Coronary artery (tissue), 2 donors: ENCODE measurements at regions not wholly inside any gene's neighbourhood (a gene's known extent, or its start where the extent isn't known, plus 50 kb on each side); places are given as distances from the start of the nearest gene placed in this dataset.
"Not testable (repeated sequence)": the region's sequence is repeated elsewhere in the genome, so short reads cannot be mapped to it uniquely, and the experiment has no call there.

Source experiments
- DNase-seq: peaks from one replicate; pipeline ENCODE4 v3.0.0-alpha.2; 2017; ENCODE audit warnings: low spot score
- H3K27ac ChIP-seq, 2 donors: fragments of 200-600 bp; sonication (generic); one replicate each; pipeline ENCODE4 v1.5.1; 2016 to 2019
- H3K4me3 ChIP-seq: fragments of 200-600 bp; sonication (generic); 2 replicates; pipeline ENCODE4 v1.5.1; 2016; ENCODE audit warnings: mild to moderate bottlenecking, moderate library complexity
- CTCF ChIP-seq: fragments of 200-600 bp; sonication (generic); IDR thresholded peaks from one replicate; pipeline ENCODE4 v1.5.1; 2019; ENCODE audit warnings: antibody characterized with exemption

DNA sequence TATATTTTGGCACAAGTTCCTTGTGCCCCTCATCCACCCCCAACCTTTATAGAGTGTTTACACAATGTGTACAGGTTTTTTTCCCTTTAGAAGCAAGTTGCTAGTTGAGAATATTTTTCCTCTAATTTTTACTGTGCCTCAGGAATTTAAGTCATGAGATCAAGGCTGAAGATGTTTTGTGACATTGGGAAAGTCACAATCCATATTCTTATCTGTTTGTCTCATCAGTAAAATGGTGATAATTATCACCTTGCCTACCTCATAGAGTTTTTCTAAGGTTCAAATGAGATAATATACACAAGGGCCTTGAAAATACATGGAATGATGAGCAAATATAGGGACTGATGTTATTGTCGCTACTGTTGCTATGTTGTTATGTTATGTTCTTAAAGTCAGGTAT, 109.6 kb upstream of the DIAPH2 start:
- Histone ChIP-seq H3K27ac (no peak overlapping the region), H3K4me3 (no peak overlapping the region)
- TF ChIP-seq CTCF = no peak
- DNase-seq = no peak

DNA sequence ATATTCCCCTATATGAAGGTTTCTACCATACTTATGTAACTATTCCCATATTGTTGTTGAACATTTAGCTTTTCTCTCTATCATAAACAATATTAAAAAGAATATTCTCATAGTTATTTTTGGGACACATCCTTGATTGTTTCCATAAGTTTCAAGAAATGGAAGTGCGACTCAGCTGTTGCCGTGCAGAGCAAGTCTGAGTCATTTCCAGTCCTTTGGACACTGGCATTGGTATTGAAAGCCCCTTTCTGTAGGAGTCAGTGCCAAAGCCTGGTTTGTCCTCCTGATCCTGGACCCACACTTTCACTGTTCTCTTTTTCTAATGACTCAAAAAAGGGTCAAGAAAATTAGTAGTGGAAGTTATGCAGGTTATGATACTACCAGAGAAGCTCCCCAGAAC, 108.3 kb upstream of the DIAPH2 start:
- no peak overlapping the region for H3K27ac ChIP-seq
- no peak overlapping the region for H3K4me3 ChIP-seq
- no peak for DNase-seq
- TF ChIP-seq CTCF = no peak

DNA sequence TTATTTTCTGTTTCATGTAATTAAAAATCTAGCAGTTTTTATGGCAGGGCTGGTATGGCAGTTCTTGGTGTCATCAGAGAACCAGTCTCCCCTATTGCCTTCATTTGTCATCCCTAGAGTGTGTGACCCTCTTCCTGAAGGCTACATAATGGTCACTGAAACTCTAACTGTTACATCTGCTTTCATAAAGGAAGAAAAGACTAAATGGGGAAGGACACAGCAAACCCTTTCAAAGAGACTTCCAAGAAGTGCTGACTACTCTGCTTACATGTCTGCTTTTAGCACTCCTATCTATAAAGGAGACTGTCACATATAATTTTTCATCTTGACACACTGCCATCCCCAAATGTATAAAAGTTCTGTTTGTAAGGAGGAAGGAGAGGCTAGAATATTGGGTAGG, 105.9 kb upstream of the DIAPH2 start:
- no peak for TF ChIP-seq CTCF
- H3K4me3 ChIP-seq = no peak overlapping the region
- H3K27ac ChIP-seq = no peak overlapping the region
- DNase-seq = no peak

- DNase-seq = no peak
- TF ChIP-seq CTCF = no peak
- H3K27ac ChIP-seq = no peak overlapping the region
- H3K4me3 ChIP-seq = no peak overlapping the region
Observed at GRCh38 chrX:96579252-96579651, 105.4 kb upstream of the DIAPH2 start.

DNA sequence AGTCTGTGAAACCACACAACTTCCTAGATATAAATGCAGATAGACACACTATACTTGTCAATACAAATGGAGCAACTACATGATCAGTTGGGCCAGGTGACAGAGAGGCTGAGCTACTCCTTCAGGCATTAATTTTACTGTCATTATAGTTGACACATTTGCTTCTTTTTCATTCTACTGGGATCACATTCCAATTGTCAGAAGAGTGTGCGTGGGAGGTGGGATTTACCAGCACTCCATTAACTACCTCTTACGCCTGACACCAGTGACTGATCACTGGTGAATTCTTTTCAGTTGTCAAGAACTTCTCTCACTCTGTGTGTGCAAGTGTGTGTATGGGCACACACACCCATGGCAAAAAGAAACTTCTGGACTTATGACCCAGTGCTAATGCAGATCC, 94.2 kb upstream of the DIAPH2 start:
- Histone ChIP-seq H3K27ac (no peak overlapping the region), H3K4me3 (no peak overlapping the region)
- DNase-seq = no peak
- TF ChIP-seq CTCF = no peak

DNA sequence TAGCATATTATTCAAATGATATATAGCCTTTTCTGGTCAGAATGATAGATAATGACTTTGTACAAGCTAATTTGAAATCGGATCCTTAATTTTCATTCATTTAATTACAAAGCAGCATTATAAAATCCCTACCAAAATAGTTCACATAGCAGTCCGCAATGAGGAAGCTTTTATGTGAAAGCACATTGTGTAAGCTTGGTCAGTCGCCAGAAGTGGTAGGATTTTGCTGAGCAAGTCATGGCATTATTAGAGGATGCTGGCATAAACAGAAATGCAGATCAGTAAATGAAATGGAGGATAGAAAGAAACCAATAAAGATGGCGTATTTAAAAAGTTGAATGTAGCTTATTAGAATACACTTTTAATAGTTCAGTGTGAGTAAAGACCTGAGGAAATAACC, 93.2 kb upstream of the DIAPH2 start:
- no peak for DNase-seq
- H3K27ac ChIP-seq = no peak overlapping the region
- H3K4me3 ChIP-seq = no peak overlapping the region
- TF ChIP-seq CTCF = no peak

GRCh38 chrX:96597847-96598246, 86.8 kb upstream of the DIAPH2 start:
- not testable (repeated sequence) for H3K27ac ChIP-seq, H3K4me3 ChIP-seq, DNase-seq
